NCI-H1417 (cell line): ENCODE measurements at regions not wholly inside any gene's neighbourhood (a gene's known extent, or its start where the extent isn't known, plus 50 kb on each side); places are given as distances from the start of the nearest gene placed in this dataset.
"Not testable (repeated sequence)": the region's sequence is repeated elsewhere in the genome, so short reads cannot be mapped to it uniquely, and the experiment has no call there.

Experiments
- DNase-seq, 3 experiments: peaks; one replicate each; lab custom pipeline; 2025; lab: John Stamatoyannopoulos, UW

GRCh38 chr2:7525746-7526145 lies 608.5 kb downstream of the RNF144A start:
- no peak for DNase-seq

GRCh38 chr2:7527165-7527722 lies 610.0 kb downstream of the RNF144A start:
- no peak for DNase-seq

GRCh38 chr2:7530001-7530400 lies 612.8 kb downstream of the RNF144A start:
- no peak for DNase-seq

GRCh38 chr2:7539077-7539476 lies 621.9 kb downstream of the RNF144A start:
- no peak for DNase-seq

GRCh38 chr2:7539760-7540159 lies 622.5 kb downstream of the RNF144A start:
- DNase-seq, result no peak

GRCh38 chr2:7552825-7553570 lies 635.8 kb downstream of the RNF144A start:
- DNase-seq, result no peak

GRCh38 chr2:7555260-7555659 lies 638.0 kb downstream of the RNF144A start:
- DNase-seq, result peak in 1 of 3 experiments; percentile 14

- no peak for DNase-seq
Observed at GRCh38 chr2:7557376-7557775, 640.2 kb downstream of the RNF144A start.

- no peak for DNase-seq
Observed at GRCh38 chr2:7559791-7560190, 642.6 kb downstream of the RNF144A start.

- DNase-seq, result no peak
Observed at GRCh38 chr2:7566382-7566881, 649.2 kb downstream of the RNF144A start.

GRCh38 chr2:7567116-7567515 lies 649.9 kb downstream of the RNF144A start:
- not testable (repeated sequence) for DNase-seq

- DNase-seq, result no peak
Observed at GRCh38 chr2:7567646-7568045, 650.4 kb downstream of the RNF144A start.

GRCh38 chr2:7570247-7570646 lies 653.0 kb downstream of the RNF144A start:
- no peak for DNase-seq

GRCh38 chr2:7571701-7572100 lies 654.5 kb downstream of the RNF144A start:
- no peak for DNase-seq

- DNase-seq, result peak in 1 of 3 experiments; percentile 24
Observed at GRCh38 chr2:7572450-7572849, 655.2 kb downstream of the RNF144A start.

- DNase-seq, result no peak
Observed at GRCh38 chr2:7573166-7573825, 656.1 kb downstream of the RNF144A start.

GRCh38 chr2:7574385-7574784 lies 657.2 kb downstream of the RNF144A start:
- no peak for DNase-seq

- no peak for DNase-seq
Observed at GRCh38 chr2:7577769-7578168, 660.6 kb downstream of the RNF144A start.

GRCh38 chr2:7584017-7584416 lies 666.8 kb downstream of the RNF144A start:
- DNase-seq, result no peak

- DNase-seq, result no peak
Observed at GRCh38 chr2:7586898-7587297, 669.7 kb downstream of the RNF144A start.

GRCh38 chr2:7588295-7588694 lies 671.1 kb downstream of the RNF144A start:
- DNase-seq, result no peak

GRCh38 chr2:7592618-7593140 lies 675.5 kb downstream of the RNF144A start:
- DNase-seq, result no peak

GRCh38 chr2:7593360-7593759 lies 676.1 kb downstream of the RNF144A start:
- peak in 2 of 3 experiments; percentile 15 to 52 for DNase-seq
